ENCODE measurements at regions not wholly inside any gene's neighbourhood (a gene's known extent, or its start where the extent isn't known, plus 50 kb on each side); places are given as distances from the start of the nearest gene placed in this dataset.

- TF ChIP-seq GATA2 (IDR thresholded peaks at IDR 0.05; ENCODE audit: low read depth, low read length), result no peak
- TF ChIP-seq GATA3 (IDR thresholded peaks at IDR 0.05; ENCODE audit: low read depth, low read length), result no peak
Observed at GRCh38 chr2:190820416-190820815, 60.2 kb upstream of the GLS start.

Data from SH-SY5Y (cell line).